ENCODE measurements at regions not wholly inside any gene's neighbourhood (a gene's known extent, or its start where the extent isn't known, plus 50 kb on each side); places are given as distances from the start of the nearest gene placed in this dataset.
A peak's percentile ranks its signal among the peaks of the same experiment; 100 is the strongest.

DNA sequence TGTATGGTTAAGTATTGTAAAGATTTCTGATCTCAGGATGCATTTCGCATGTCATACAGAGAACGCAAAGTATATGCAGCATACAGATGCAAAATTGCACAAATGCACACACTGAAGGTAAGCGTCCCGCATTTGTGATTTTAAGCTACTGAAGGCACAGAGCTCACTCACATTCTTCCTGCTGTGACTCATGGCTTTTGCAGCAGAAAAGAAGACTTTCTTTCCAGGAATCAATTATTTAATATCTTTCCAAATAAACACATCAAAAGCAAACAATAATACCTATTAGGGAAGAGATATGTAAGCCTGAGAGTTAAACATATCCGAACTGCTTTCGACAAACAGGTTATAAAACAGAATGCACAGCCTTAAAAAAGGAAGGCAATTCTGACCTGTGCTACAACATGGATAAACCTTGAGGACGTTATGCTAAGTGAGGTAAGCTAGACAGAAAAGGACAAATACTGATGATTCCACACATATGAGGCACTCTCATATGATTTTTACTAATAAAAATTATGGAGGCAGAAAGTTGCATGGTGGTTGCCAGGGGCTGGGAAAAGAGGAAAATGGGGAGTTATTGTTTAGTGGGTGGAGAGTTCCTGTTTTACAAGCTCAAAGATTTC is 109.0 kb downstream of the TFAP2A start:
- DNase-seq (ENCODE audit: low read depth) = no peak

DNA sequence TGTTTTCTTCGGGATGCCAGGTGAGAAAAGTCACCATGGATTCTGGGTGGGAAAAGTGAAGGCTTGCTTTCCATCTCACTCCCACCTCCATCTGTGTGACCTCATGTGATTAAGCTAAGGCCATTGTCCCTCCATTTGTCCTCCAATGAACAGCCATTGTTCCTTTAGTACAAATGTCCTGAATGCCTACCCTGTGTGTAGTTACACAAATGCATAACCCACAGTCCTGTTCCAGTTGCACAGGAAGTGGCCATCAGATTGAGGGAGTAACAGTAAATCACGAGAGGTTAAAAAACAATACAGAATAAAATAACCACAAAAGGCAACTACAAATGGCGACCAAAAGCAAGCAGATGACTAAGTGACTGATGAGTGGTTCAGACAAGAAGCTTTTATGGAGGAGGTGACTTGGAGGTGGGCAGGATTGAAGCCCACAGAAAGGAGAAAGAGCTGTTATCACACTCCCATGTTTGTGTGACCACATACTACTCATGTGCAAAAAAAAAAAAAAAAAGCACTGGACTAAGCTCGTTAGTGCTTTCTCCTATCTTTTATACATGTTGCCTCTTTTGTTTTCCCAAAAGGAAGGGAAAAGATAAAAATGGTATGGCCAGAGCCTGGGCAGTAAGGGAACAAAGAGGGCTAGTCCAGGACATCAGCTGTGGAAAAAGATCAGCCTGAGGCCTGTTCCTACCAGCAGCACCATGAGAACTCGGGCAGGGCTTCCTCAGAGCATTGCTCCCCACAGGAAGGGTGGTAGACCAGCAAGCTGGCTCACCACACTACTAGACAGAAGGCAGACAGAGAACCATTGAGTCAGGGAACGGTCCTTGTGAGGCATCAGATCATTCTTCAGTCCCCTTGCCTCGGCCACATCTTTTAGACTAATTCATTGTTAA is 111.0 kb downstream of the TFAP2A start:
- no peak for DNase-seq (ENCODE audit: low read depth)

DNA sequence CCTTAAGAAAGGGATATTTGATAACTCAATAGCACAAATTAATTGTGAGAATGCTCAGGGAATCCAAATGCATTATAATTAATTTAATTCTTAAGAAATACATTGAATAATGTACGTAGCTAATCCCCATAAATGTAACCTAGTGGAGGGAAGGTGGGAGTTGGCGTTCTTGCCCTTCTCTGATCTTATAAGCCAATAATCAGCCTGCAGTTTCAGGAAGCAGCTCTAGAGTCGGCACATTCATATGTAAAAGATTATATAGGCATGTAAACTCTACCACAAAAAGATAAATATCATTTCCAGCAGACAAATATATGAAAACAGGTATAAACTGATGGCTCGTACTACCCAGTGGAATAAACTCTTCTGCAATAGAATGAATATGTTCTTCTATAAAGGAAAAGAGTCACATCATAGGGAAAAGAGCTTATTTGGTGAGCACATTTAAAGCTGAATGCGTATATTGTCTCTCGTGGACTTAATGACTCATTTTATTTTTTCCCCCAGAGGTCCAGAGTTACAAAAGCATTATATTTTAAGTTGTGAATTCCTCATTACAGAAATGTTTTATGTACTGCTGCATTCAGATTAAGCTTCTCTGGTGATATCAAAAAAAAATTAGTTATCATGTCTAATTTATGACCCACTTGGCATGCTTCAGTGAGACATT is 112.2 kb downstream of the TFAP2A start:
- DNase-seq (ENCODE audit: low read depth) = no peak

DNA sequence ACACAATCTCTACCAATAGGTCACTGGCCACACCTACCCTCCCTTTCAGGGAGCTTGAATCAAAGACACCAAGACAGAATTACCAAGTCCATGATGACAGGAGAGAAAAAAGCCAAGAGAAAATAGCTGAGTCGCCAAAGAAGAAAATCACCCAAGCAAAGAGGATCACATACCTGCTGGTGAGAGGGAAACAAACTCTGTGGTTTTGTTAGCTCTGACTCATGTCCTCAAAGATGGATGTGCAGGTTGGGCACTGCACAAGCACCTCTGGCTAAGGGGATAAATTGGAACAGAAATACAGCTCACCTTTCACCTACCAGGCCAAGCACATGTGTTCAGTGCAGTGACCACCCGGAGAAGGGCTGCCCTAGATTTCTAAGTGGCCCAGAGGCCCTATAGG is 114.8 kb downstream of the TFAP2A start:
- no peak for DNase-seq (ENCODE audit: low read depth)

DNA sequence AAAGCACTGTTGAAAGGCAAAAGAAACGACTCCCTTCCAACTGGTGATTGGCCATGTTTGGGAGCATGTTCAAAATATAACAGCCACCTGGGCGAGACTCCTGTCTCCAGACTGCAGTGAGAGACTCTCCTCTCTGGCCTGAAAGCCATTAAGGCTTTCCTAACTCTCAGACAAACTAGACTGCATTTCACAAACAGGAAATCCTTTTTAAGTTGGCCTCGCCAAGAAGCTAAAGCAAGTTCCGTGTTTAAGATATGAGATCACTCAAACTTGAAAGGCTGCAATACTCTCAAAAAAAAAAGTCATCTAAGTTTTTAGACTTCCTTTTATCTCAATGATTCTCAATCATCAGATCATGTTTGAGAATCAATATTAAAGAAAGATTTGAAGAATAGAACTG is 117.0 kb downstream of the TFAP2A start:
- no peak for DNase-seq (ENCODE audit: low read depth)

DNA sequence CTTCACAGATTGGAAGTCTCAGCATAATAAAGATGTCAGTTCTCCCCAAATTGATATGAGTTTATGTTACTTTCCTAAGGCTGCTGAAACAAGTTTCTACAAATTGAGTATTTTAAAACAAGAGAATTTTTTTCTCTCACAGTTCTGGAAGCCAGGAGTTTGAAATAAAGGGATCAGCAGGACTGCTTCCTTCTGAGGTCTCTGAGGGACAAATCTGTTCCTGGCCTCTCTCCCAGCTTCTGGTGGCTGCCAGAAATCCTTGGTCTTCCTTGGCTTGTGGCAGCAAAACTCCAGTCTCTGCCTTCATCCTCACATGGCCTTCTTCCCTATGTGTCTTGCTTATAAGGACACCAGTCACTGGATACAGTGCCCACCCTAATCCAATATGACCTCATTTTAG is 136.1 kb downstream of the TFAP2A start:
- peak; percentile 13 for DNase-seq (ENCODE audit: low read depth)

DNA sequence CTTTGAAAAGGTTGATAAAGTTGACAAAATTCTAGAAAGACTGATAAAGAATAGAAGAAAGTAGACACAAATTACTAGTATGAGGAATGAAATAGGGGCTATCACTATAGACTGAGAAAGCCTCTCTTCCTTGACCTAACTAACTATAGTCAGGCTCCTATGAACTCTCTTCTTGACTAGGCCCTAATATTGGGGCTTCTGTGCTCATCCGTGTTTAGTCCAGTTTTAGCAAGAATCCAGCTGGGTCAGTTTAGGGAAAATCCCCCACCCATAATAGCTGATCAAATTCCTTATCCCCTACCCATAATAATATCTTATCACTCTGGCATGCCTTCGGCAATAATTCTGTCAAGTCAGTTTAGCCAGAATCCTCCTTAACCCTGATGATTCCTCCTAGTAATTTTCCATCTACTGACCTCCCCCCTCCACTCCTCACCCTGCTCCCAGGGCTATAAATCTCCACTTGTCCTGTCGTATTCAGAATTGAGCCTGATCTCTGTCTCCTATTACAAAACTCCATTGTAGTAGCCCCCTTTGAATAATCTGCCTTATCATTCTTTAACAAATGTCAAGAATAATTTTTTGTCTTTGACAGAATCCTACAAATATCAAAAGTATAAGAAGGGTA is 138.1 kb downstream of the TFAP2A start:
- no peak for DNase-seq (ENCODE audit: low read depth)

DNA sequence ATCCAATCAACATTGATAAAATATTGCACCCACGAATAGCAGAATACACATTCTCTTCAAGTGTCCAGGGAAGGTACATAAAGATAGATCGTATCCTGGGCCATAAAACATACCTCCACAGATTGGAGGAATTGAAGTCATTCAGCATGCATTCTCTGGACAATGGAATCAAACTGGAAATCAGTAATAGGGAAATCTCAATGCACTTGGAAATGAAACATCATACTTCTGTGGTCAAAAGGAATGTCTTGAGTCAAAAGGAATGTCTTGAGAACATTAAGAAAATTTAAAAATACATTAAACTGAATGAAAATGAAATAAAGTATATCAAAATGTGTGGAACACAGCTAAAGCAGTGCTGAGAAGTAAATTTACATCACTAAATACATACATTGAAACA is 138.8 kb downstream of the TFAP2A start:
- no peak for DNase-seq (ENCODE audit: low read depth)

DNA sequence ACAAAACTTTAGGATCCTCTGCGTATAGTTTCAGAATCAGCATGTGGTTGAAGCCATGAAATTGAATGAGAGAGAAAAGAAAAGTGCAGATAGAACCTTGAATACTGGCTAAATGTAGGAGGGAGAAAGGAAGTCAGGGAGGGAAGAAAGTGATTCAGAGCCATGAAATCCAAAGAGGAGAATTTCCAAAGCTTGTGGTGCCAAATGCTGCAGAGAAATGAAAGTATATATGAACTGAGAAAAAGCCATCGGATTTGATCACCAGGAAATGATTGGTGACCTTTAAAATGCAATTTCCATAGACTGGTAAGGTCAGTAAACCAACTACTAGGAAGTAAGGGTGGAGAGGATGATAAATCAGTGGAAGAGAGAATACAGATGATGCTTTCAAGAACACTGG is 142.3 kb downstream of the TFAP2A start:
- no peak for DNase-seq (ENCODE audit: low read depth)

DNA sequence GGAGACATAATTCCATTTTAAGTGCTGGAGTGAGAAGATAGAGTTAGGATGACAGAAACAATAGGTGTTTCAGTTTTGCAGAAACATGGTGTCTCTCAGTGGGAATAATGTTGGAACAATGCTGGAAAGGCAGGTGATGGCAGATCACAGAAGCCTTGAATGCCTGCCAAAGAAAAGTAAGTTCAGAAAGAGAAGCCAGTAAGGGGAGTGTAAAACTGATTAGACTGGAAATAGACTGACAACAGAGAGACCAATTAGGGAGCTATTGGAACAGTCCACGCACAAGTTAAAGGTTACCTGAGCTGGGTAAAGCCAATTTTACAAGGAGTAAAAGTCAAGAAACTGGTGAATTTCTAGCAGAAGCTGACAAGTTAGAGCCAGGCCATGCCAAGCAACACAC is 142.9 kb downstream of the TFAP2A start:
- no peak for DNase-seq (ENCODE audit: low read depth)

DNA sequence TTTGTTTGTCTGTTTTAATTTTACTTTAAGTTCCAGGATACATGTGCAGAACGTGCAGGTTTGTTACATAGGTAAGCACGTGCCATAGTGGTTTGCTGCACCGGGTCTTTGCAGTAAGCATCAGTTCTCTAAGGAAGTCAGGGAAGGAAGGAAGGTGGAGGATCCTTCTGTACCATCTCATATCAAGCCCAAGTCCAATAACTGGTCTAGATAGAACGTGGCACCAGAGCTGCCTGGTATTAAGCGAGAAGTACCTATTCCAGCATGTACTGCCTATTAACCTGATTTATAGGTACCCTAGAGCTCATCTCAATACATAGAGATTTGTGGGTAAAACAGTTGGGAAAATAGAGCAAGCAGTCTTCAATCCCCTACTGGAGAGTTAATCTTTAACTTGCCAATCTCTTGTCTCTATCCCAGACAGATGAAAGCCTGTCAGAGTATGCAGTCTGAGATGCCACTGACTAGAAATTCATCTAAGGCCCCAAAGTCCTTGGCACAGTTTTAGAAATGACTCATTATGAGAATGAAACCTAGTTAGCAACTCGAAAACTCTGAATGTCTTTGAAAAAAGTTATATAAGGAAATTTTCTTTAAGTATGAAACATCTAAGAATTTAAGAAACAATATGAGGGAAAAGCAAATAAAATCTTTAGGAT is 144.9 kb downstream of the TFAP2A start:
- no peak for DNase-seq (ENCODE audit: low read depth)

DNA sequence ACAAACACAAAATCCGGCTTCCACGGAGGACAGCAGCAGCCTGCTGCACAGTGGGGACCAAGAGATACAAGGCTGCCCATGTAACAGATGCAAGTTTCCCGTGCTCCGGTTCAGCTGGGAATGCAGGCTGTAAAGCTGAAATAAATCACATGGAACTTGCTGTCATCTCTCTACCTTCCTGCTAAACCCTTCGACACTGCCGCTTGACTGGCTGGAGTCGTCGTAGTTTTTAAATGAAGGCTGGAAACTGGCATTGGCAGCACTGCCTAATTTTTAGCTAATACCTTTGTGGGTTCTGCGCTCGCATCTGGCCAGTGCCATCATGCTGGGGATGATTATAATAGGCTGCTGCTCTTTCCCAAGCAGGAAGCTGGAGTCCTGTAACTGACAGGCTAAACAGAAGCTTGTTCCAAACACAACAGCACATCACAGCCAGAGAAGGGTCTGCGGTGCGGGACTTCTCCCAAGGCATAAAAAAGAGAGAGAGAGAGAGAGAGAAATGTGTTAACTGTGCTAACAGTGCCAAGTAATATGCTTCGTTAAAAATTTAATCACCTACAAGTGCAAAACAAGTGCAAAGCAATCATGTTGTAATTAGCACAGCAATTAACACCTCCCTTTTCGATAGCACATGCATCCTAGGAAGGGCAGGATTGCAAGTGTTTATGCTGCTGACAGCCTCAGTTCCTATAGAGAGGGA is 146.1 kb downstream of the TFAP2A start:
- no peak for DNase-seq (ENCODE audit: low read depth)

DNA sequence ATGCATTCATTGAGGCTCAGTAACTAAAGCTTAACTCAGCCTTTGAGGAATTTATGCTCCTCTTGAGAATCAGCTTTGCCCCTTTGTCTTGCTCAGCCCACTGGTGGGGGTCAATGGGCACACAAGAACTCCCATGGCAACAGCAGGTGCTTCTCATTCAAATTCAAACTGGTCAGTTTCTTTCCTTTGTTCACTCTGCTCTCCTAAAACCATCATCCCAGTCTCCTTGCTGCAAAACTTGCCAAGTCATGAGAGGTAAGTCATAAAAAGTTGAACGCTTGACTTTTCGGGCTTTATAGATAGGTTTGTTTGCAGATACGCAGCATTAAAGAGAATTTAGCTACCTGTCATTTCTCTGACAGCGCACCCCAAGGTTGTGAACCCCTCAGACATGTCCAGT is 146.8 kb downstream of the TFAP2A start:
- no peak for DNase-seq (ENCODE audit: low read depth)

DNA sequence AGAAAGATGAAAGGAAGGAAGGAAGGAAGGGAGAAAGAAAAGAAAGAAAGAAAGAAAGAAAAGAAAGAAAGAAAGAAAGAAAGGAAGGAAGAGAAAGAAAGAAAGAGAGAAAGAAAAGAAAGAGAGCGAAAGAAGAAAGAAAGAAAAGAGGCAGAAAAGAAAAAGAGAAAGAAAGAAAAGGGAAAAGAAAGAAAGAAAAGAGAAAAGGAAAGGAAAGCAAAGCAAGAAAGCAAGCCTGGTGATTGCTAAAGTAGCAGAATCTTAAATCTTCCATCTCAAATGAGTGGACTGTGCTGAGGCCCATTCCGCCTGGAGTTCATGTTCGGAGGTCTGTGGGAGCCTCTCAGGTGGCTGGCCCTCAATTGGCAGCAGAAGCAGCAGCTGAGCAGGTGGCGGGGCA is 148.4 kb downstream of the TFAP2A start:
- DNase-seq (ENCODE audit: low read depth) = no peak

DNA sequence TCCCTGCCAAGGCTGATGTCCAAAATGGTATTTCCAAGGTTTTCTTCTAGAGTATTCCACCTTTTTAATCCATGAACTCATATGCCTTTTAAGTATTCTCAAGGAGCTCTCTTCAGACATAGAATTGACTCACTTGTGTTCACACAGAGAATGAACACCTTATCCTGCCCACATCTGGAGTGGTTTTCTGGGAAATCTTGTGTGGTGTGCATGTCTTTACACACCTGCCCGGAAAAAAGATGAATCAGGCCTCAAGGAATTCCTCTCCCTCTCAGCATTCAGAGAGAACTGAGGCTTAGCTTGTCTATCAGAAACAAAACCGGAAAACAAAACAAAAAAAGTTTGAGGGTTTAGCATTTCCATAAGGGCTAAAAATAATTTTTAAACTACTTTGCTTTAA is 148.8 kb downstream of the TFAP2A start:
- DNase-seq (ENCODE audit: low read depth) = no peak

DNA sequence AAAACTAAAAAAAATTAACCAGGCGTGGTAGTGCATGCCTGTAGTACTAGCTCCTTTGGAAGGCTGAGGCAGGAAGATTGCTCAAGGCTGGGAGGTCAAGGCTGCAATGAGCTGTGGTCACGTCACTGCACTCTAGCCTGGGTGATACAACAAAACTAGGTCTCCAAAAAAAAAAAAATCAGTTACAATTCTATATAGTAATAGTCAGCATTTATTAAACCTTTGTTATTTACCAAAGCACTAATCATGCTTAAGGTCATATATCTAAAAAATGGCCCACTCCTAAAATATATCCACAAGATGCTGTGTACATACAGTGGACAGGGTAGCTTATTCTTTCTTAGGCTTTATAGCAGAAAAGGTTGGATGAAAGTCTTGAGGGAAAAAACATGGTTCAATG is 152.4 kb downstream of the TFAP2A start:
- DNase-seq (ENCODE audit: low read depth) = no peak

DNA sequence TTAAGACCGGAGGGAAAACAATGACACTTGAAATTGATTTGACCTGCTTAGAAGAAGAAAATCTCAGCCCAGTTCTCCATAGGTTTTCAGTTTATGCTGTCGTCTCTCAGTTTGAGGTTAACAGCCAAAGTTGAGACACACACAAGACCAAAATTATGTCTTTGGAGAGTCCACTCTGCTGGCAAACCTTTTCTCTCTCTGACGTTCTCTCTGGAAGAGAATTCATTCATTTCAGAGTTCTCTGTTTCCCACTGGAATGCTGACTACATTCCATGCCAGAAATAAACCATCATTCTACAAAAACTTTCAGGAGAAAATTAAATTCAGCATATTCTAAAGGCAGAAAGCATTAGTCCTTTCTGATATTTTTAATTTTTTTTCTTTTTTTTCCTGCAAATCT is 155.2 kb downstream of the TFAP2A start:
- no peak for DNase-seq (ENCODE audit: low read depth)

DNA sequence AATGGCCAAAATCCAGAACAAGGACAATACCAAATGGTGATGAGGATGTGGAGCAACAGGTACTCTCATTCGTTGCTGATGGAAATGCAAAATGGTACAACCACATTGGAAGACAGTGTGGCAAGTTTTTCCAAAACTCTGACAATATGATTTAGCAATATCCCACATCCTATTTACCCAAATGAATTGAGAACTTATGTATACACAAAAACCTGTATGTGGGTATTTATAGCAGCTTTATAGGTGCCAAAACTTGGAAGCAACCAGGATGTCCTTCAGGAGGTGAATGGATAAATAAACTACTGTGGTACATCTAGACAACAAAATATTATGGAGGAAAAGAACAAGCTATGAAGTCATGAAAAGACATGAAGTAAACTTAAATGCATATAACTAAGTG is 156.5 kb downstream of the TFAP2A start:
- DNase-seq (ENCODE audit: low read depth) = no peak

DNA sequence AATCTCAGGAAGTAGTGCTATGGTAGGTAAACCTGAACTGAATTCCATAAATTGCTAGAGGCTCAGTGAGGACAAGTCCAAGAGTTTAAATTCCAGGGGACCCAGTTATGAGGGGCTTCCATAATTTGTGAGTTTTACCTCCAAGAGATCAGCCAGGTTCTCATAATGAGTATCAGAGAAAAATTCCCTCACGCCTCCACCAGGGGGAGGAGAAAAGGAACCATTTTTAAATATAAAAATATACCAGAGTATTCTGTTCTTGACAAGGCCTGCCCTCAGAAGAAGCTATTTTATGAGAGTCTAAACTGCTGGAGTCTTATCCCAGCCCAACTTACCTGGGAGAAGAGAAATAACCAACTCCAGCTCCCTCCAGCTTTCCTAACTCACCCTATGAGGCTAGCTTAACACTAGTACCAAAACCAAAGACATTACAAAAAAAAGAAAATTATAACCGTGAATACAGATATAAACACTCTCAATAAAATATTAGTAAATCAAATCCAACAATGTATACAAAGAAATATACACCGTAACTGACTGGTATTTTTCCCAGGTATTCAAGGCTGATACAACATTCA is 158.7 kb downstream of the TFAP2A start:
- DNase-seq (ENCODE audit: low read depth) = no peak

DNA sequence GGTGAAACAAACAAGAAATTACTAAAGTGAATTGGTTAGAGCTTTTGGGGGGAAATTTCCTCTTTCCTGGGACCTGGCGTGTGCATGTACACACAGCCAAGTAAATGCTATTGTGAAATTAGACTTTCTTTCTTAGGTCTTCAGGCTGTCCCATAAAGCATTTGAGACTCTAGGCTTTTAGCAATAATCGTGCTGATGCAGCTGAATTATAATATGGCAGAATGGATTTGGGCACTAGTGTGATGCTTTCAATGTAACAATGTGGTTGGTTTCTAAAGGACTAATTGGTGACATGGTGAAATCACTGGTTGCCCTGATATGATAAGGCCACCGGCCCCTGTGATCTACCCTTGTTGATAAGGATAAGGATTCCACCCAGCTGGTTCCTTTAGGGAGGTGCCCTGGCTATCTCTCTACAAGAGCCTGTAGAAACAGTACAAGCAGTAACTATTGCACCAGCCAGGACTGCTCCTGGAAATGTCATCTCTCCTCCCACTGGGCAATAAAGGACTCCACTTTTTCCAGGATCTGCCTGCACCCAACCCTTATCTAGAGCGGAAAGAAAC is 164.1 kb downstream of the TFAP2A start:
- DNase-seq (ENCODE audit: low read depth) = no peak
